Body of pancreas (tissue), 4 donors: ENCODE measurements at regions not wholly inside any gene's neighbourhood (a gene's known extent, or its start where the extent isn't known, plus 50 kb on each side); places are given as distances from the start of the nearest gene placed in this dataset.

Source experiments
- ATAC-seq: fragments of 150-250 bp; one replicate; pipeline ENCODE4 v1.9.1; 2016
- DNase-seq, 4 donors: peaks; one replicate each; pipeline ENCODE4 v3.0.0-alpha.2; 2019
- H3K27ac ChIP-seq, 4 donors: fragments of 200-600 bp; sonication (generic); 1 replicate in 3 of 4; 2 replicates in 1 of 4; pipeline versions ENCODE4 v1.5.1 to v1.6.1; 2016 to 2019; ENCODE audit warnings: mild to moderate bottlenecking in 1 of 4, mixed read lengths in 1 of 4, moderate library complexity in 1 of 4
- H3K27me3 ChIP-seq, 2 donors: fragments of 200-600 bp; sonication (generic); one replicate each; pipeline ENCODE4 v1.6.0; 2016; ENCODE audit warnings: mild to moderate bottlenecking in 1 of 2
- H3K36me3 ChIP-seq, 2 donors: fragments of 200-600 bp; sonication (generic); replicated peaks in 1 of 2; 2 replicates each; pipeline ENCODE4 v1.5.1; 2016; ENCODE audit warnings: low read depth in 2 of 2; ENCODE audit not compliant: insufficient read depth in 1 of 2
- H3K4me1 ChIP-seq: fragments of 200-600 bp; sonication (generic); one replicate; pipeline ENCODE4 v1.6.0; 2016
- H3K4me3 ChIP-seq, 2 donors: fragments of 200-600 bp; sonication (generic); 1 replicate in 1 of 2; 2 replicates in 1 of 2; pipeline ENCODE4 v1.5.1; 2016 to 2019
- H3K9me3 ChIP-seq, 3 donors: fragments of 200-600 bp; sonication (generic); 1 replicate in 2 of 3; 2 replicates in 1 of 3; pipeline ENCODE4 v1.5.1; 2016
- CTCF ChIP-seq, 7 experiments: fragments of 450-650 bp in 4 of 7; fragments of 200-600 bp in 3 of 7; sonication (generic) in 3 of 7; IDR thresholded peaks; one replicate each; pipeline ENCODE4 v1.5.1; 2016 to 2019; ENCODE audit warnings: antibody characterized with exemption in 7 of 7
- POLR2A ChIP-seq, 3 donors: fragments of 450-650 bp; IDR thresholded peaks; one replicate each; pipeline ENCODE4 v1.6.1; 2016; ENCODE audit warnings: antibody characterized with exemption in 3 of 3, mild to moderate bottlenecking in 2 of 3
- WGBS, 2 donors: methylation state at CpG; one replicate each; pipeline ENCODE4 v1.1.5; 2017; 5-methylcytosine and 5-hydroxymethylcytosine counted together
- intact Hi-C: fragments of 100-400 bp; cut with DNase I; formaldehyde crosslinking; loops from one replicate; pipeline ENCODE4 v1.15.1; 2023

- ATAC-seq (no peak), DNase-seq (no peak)
- Histone ChIP-seq H3K9me3 (no peaks in the 10 kb centered on the region), H3K27ac (no peak overlapping the region), H3K27me3 (no peaks in the 10 kb centered on the region), H3K36me3 (no peaks in the 10 kb centered on the region), H3K4me1 (no peaks in the 10 kb centered on the region), H3K4me3 (no peak overlapping the region)
- intact Hi-C loops, result no loop called here
- no peak for TF ChIP-seq CTCF (IDR thresholded peaks at IDR 0.05)
- TF ChIP-seq POLR2A (IDR thresholded peaks at IDR 0.05), result no peak
Measured at GRCh38 chr5:153222936-153223335, 267.5 kb upstream of the GRIA1 start.

- Histone ChIP-seq H3K36me3 (no peaks in the 10 kb centered on the region), H3K27ac (no peak overlapping the region), H3K4me1 (no peaks in the 10 kb centered on the region), H3K4me3 (no peak overlapping the region), H3K9me3 (no peaks in the 10 kb centered on the region), H3K27me3 (no peaks in the 10 kb centered on the region)
- DNase-seq (no peak), ATAC-seq (no peak)
- WGBS, 2 donors, result 52 to 66% methylated on average over 6 of the region's 6 CpGs
- no peak for TF ChIP-seq CTCF (IDR thresholded peaks at IDR 0.05)
- TF ChIP-seq POLR2A (IDR thresholded peaks at IDR 0.05), result no peak
- intact Hi-C loops, result no loop called here
Measured at GRCh38 chr5:153223376-153223775, 267.1 kb upstream of the GRIA1 start.

DNA sequence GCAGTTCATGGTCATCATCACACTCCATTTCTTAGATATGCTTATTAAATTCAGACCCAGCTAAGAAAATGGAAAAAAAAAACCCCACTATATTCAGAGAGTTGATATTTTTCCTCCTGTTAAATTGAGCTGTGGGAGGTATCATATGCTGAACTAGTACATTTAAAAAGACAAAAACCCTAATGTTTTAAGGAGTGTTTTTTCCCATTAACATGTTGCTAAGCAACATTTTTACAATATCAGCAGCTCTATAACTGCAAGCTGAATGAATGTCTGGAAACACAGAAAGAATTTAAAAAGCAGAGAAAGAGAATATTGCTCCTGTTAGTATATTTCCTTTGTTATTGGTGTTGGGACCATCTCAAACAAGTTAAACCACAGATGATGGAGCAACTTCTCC lies 265.8 kb upstream of the GRIA1 start:
- intact Hi-C loops, result no loop called here
- H3K4me1 ChIP-seq, result no peaks in the 10 kb centered on the region
- H3K9me3 ChIP-seq, result no peaks in the 10 kb centered on the region
- H3K27ac ChIP-seq, result no peak overlapping the region
- no peaks in the 10 kb centered on the region for H3K27me3 ChIP-seq
- no peak for ATAC-seq
- H3K4me3 ChIP-seq, result no peak overlapping the region
- no peak for DNase-seq
- no peak for TF ChIP-seq CTCF (IDR thresholded peaks at IDR 0.05)
- H3K36me3 ChIP-seq, result no peaks in the 10 kb centered on the region

- ATAC-seq (no peak), DNase-seq (no peak)
- no peaks in the 10 kb centered on the region for H3K36me3 ChIP-seq
- WGBS, 2 donors, result 40 to 41% methylated on average over 2 of the region's 2 CpGs
- no peaks in the 10 kb centered on the region for H3K27me3 ChIP-seq
- no peak overlapping the region for H3K27ac ChIP-seq
- intact Hi-C loops, result no loop called here
- no peaks in the 10 kb centered on the region for H3K9me3 ChIP-seq
- H3K4me1 ChIP-seq, result no peaks in the 10 kb centered on the region
- no peak for TF ChIP-seq CTCF (IDR thresholded peaks at IDR 0.05)
- no peak for TF ChIP-seq POLR2A (IDR thresholded peaks at IDR 0.05)
- H3K4me3 ChIP-seq, result no peak overlapping the region
Measured at GRCh38 chr5:153233933-153234332, 256.5 kb upstream of the GRIA1 start.

GRCh38 chr5:153236319-153236718 lies 254.2 kb upstream of the GRIA1 start:
- TF ChIP-seq CTCF (IDR thresholded peaks at IDR 0.05) (no peak), POLR2A (IDR thresholded peaks at IDR 0.05) (no peak)
- Histone ChIP-seq H3K27me3 (no peaks in the 10 kb centered on the region), H3K36me3 (no peaks in the 10 kb centered on the region), H3K4me1 (no peaks in the 10 kb centered on the region), H3K4me3 (no peak overlapping the region), H3K9me3 (no peaks in the 10 kb centered on the region), H3K27ac (no peak overlapping the region)
- ATAC-seq (no peak), DNase-seq (no peak)
- intact Hi-C loops, result no loop called here
- 39 to 48% methylated on average over 3 of the region's 3 CpGs for WGBS, 2 donors
